ENCODE measurements at regions not wholly inside any gene's neighbourhood (a gene's known extent, or its start where the extent isn't known, plus 50 kb on each side); places are given as distances from the start of the nearest gene placed in this dataset.
"Not testable (repeated sequence)": the region's sequence is repeated elsewhere in the genome, so short reads cannot be mapped to it uniquely, and the experiment has no call there.

- ATAC-seq (no peak), DNase-seq (no peak)
- intact Hi-C loops (cut with DNase I) = no loop called here
Observed at GRCh38 chr10:81145975-81146374, 608.3 kb downstream of the SH2D4B start.

DNA sequence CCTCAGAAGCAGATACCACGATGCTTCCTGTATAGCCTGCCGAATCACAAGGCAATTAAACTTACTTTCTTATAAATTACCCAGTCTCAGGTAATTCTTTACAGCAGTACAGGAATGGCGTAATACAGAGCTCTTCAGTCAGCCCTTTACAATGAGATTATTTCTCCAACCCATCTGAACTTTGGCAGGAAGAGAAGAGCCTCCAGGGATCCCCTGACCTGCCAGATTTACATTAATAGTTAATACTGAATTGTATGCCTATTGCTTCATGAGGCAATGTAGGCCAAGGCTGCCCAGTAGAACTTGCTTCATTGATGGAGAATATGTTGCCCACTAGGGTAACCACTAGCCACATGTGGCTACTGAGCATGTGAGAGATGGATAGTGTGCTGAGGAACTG lies 608.7 kb downstream of the SH2D4B start:
- intact Hi-C loops (cut with DNase I) = no loop called here
- ATAC-seq = no peak
- DNase-seq = no peak

- no peak for DNase-seq
- intact Hi-C loops (cut with DNase I) = no loop called here
- no peak for ATAC-seq
Observed at GRCh38 chr10:81152656-81153055, 615.0 kb downstream of the SH2D4B start.

DNA sequence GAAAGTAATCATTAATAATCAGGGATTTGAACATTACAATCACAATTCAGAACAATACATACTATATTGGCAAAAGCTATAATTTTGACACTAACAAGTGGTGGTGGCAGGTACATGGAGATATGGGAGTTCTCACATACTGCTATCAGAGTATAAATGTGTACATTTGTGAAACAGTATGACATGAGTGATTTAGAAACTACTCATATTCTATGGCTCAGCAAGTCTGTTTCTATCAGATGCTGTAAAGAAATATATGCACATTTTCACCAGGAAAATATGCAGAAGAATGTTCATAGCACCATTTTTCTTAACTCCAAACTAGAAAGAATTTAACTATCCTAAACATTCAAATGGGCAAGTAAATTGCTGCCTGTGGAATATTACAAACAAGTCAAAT lies 620.0 kb downstream of the SH2D4B start:
- DNase-seq = no peak
- intact Hi-C loops (cut with DNase I) = no loop called here
- no peak for ATAC-seq

GRCh38 chr10:81177651-81178244 lies 640.0 kb downstream of the SH2D4B start:
- no peak for ATAC-seq
- intact Hi-C loops (cut with DNase I) = no loop called here
- DNase-seq = no peak

DNA sequence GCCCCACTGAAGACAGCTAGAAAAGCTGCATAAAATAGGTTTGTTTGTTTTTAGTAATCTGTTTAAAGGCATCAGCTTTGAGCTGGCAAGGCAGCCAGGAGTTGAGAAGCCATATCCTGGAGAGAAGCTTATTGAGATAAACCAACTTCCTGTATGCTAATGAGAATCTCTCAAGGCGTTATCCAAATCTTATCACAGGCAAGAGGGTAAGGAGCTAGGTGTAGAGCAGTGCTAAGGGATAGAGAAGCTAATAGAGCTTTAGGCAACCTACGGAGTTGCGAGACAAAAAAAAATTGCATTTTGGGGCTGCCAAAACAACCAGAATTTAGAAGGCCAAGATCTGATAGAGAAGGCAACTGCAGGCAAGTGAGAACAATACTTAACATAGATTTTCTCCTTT lies 641.6 kb downstream of the SH2D4B start:
- DNase-seq (no peak), ATAC-seq (no peak)

GRCh38 chr10:81179805-81180452 lies 642.2 kb downstream of the SH2D4B start:
- DNase-seq (no peak), ATAC-seq (no peak)
- intact Hi-C loops (cut with DNase I) = no loop called here

More for the DNA sequence above, 641.6 kb downstream of the SH2D4B start:
- intact Hi-C loops (cut with DNase I) = no loop called here

GRCh38 chr10:81182296-81182695 lies 644.6 kb downstream of the SH2D4B start:
- intact Hi-C loops (cut with DNase I) = no loop called here
- DNase-seq = no peak
- no peak for ATAC-seq

DNA sequence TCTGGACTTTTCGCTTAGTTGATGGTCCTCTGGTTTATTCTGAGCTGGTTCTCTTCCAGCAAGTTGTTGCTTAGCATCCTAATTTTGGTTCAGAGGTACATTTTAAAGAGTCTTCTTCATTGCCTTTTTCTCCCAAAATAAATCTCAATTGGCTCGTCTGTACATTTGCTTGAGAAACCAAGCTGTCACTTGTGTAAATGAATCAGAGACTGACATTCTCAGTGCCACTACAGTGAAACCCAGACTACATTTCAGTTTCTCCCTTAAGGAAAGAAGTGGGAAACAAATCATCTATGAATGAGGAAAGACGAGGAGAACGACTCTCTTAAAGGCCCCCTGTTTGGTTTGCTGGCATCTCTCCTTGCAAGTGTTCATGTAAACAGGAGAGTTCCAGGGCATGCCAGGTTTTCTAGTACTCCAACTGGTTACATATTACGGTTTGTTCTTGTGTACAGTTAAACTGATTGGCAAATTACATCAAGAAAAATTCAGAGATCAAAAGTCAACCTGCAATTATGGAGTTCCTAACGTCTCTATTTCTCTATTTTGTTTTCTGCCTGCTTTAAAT lies 654.6 kb downstream of the SH2D4B start:
- DNase-seq (no peak), ATAC-seq (no peak)
- intact Hi-C loops (cut with DNase I) = no loop called here

DNA sequence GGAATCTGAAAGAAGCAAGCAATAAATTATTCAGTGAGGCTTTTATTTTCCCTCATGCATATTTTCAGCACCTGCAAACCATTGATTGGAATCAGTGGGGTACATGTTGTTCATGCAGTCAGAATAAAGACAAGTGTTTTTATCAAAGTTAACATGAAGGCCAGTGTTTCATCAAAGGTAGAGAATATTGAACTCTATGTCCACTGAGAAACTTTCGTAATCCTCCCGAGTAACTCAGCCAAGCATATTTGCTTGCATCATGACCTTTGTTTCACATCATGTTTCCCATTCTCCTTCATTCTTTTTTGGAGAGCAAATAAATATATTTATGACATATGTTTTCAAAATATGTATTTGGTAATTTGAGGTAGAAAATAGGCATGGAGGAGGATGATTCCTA lies 663.1 kb downstream of the SH2D4B start:
- intact Hi-C loops (cut with DNase I) = no loop called here
- DNase-seq = no peak
- no peak for ATAC-seq

GRCh38 chr10:81207359-81207758 lies 667.6 kb upstream of the NRG3 start:
- not testable (repeated sequence) for ATAC-seq, DNase-seq

GRCh38 chr10:81213370-81213769 lies 661.6 kb upstream of the NRG3 start:
- intact Hi-C loops (cut with DNase I) = no loop called here
- no peak for DNase-seq
- no peak for ATAC-seq

More at GRCh38 chr10:81207359-81207758, 667.6 kb upstream of the NRG3 start:
- intact Hi-C loops (cut with DNase I) = not testable (repeated sequence)

DNA sequence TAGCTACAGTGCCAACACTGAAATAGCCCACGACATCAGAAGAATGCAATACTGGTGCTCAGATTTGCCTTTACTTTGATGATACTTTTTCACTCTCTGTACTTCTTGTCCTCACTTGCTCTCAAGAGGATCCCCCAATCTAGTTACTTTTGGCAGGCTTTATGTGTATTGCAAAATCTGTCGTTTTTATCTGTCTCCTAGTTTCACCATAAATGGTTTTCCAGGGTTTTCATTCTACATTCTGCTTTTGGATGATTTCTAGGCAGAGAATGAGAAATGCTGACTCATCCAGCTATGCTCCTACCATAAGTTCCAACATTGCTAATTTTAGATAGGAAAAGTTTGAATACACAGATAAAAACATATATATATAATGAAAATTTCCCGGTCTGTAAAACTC lies 659.5 kb upstream of the NRG3 start:
- intact Hi-C loops (cut with DNase I) = no loop called here
- no peak for DNase-seq
- peak; percentile 19 to 53 for ATAC-seq

- ATAC-seq = no peak
- intact Hi-C loops (cut with DNase I) = no loop called here
- no peak for DNase-seq
Observed at GRCh38 chr10:81216949-81217348, 658.0 kb upstream of the NRG3 start.

GRCh38 chr10:81218307-81218706 lies 656.7 kb upstream of the NRG3 start:
- ATAC-seq (no peak), DNase-seq (no peak)
- intact Hi-C loops (cut with DNase I) = no loop called here

GRCh38 chr10:81219758-81220157 lies 655.2 kb upstream of the NRG3 start:
- no peak for ATAC-seq
- intact Hi-C loops (cut with DNase I) = no loop called here
- no peak for DNase-seq

DNA sequence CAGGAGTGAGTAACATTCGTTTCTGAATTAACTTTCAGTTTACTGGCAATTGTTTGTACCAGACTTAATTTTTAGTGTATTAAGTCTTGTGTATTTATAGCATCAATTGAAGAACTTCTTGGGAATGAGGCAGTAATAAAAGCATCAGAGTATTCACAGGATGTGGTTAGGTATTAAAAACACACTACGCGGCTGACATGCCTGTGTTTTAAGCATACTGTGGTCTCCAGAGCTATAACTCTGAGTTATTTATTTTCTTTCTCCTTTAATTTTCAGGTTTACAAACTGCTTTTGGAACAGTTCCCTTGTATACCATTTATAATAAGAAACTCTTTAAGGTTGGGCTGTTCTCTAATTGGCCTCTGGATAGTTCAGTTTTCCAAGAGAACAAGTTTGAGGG lies 626.1 kb upstream of the NRG3 start:
- DNase-seq (no peak), ATAC-seq (no peak)
- intact Hi-C loops (cut with DNase I) = no loop called here

GRCh38 chr10:81251457-81252115 lies 623.4 kb upstream of the NRG3 start:
- DNase-seq (no peak), ATAC-seq (no peak)
- intact Hi-C loops (cut with DNase I) = no loop called here

DNA sequence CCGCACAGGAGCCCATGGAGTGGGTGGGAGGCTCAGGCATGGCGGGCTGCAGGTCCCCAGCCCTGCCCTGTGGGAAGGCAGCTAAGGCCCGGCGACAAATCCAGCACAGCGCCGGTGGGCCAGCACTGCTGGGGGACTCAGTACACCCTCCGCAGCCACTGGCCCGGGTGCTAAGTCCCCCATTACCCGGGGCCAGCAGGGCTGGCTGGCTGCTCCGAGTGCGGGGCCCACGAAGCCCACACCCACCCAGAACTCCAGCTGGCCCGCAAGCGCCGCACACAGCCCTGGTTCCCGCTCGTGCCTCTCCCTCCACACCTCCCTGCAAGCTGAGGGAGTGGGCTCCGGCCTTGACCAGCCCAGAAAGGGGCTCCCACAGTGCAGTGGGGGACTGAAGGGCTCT lies 610.0 kb upstream of the NRG3 start:
- DNase-seq; ATAC-seq; intact Hi-C loops (cut with DNase I): not testable (repeated sequence)

- ATAC-seq (no peak), DNase-seq (no peak)
- intact Hi-C loops (cut with DNase I) = no loop called here
Observed at GRCh38 chr10:81270051-81270450, 604.9 kb upstream of the NRG3 start.

Measured in left cardiac atrium (tissue), 4 donors.